Liver (tissue), 8 donors: ENCODE measurements at regions not wholly inside any gene's neighbourhood (a gene's known extent, or its start where the extent isn't known, plus 50 kb on each side); places are given as distances from the start of the nearest gene placed in this dataset.

Source experiments
- DNase-seq: peaks from one replicate; pipeline ENCODE4 v3.0.0-alpha.2; 2017; ENCODE audit warnings: low spot score
- H3K27ac ChIP-seq, 2 donors: one replicate each; pipeline ENCODE4 v1.7.0; 2013; ENCODE audit warnings: inconsistent platforms in 2 of 2, low read length in 2 of 2, control low read depth in 1 of 2, low read depth in 1 of 2, mild to moderate bottlenecking in 1 of 2
- H3K27me3 ChIP-seq, 4 donors: one replicate each; pipeline versions ENCODE4 v1.6.1 to v1.7.0; 2013; ENCODE audit warnings: low read length in 3 of 4, inconsistent platforms in 1 of 4, mild to moderate bottlenecking in 1 of 4, moderate library complexity in 1 of 4; ENCODE audit not compliant: control insufficient read depth in 4 of 4, insufficient read depth in 4 of 4
- H3K36me3 ChIP-seq, 4 donors: one replicate each; pipeline versions ENCODE4 v1.6.1 to v1.7.0; 2013; ENCODE audit warnings: low read length in 3 of 4, mild to moderate bottlenecking in 3 of 4, low read depth in 1 of 4, moderate library complexity in 1 of 4; ENCODE audit not compliant: control insufficient read depth in 4 of 4, insufficient read depth in 3 of 4
- H3K4me1 ChIP-seq, 4 donors: one replicate each; pipeline versions ENCODE4 v1.6.1 to v1.7.0; 2013; ENCODE audit warnings: low read length in 3 of 4, mild to moderate bottlenecking in 3 of 4, moderate library complexity in 1 of 4; ENCODE audit not compliant: control insufficient read depth in 4 of 4, insufficient read depth in 4 of 4
- H3K4me3 ChIP-seq, 3 donors: one replicate each; pipeline versions ENCODE4 v1.6.1 to v1.7.0; 2013; ENCODE audit warnings: low read length in 3 of 3, control low read depth in 1 of 3, low read depth in 1 of 3, mild to moderate bottlenecking in 1 of 3
- H3K9ac ChIP-seq, 2 donors: one replicate each; pipeline ENCODE4 v1.7.0; 2013; ENCODE audit warnings: low read length in 2 of 2, mild to moderate bottlenecking in 2 of 2, moderate library complexity in 2 of 2, control low read depth in 1 of 2, low read depth in 1 of 2
- H3K9me3 ChIP-seq, 4 donors: one replicate each; pipeline versions ENCODE4 v1.6.1 to v1.7.0; 2013; ENCODE audit warnings: low read length in 3 of 4; ENCODE audit not compliant: control insufficient read depth in 4 of 4
- EGR1 ChIP-seq, 2 donors: IDR thresholded peaks; 2 replicates each; pipeline ENCODE4 v1.6.1; 2016 to 2018; ENCODE audit warnings: antibody characterized with exemption in 2 of 2, low read depth in 2 of 2
- FOXA1 ChIP-seq: IDR thresholded peaks from 2 replicates; pipeline ENCODE4 v1.6.1; 2016; ENCODE audit warnings: antibody characterized with exemption
- FOXA2 ChIP-seq: IDR thresholded peaks from 2 replicates; pipeline ENCODE4 v1.6.1; 2016; ENCODE audit warnings: antibody characterized with exemption
- GABPA ChIP-seq, 2 donors: IDR thresholded peaks in 1 of 2; conservative IDR thresholded peaks in 1 of 2; 2 replicates each; pipeline ENCODE4 v1.6.1; 2016; ENCODE audit warnings: antibody characterized with exemption in 2 of 2, mild to moderate bottlenecking in 1 of 2, moderate library complexity in 1 of 2
- HNF4A ChIP-seq, 2 donors: conservative IDR thresholded peaks; 2 replicates each; pipeline ENCODE4 v1.6.1; 2016; ENCODE audit warnings: antibody characterized with exemption in 2 of 2, mild to moderate bottlenecking in 2 of 2
- HNF4G ChIP-seq: IDR thresholded peaks from 2 replicates; pipeline ENCODE4 v1.6.1; 2016; ENCODE audit warnings: antibody characterized with exemption
- JUND ChIP-seq, 2 donors: IDR thresholded peaks; 2 replicates each; pipeline ENCODE4 v1.6.1; 2016; ENCODE audit warnings: antibody characterized with exemption in 2 of 2
- NR2F2 ChIP-seq: IDR thresholded peaks from 2 replicates; pipeline ENCODE4 v1.6.1; 2016; ENCODE audit warnings: antibody characterized with exemption
- RAD21 ChIP-seq, 2 donors: IDR thresholded peaks; 2 replicates each; pipeline ENCODE4 v1.6.1; 2016; ENCODE audit warnings: antibody characterized with exemption in 2 of 2, mild to moderate bottlenecking in 2 of 2
- RXRA ChIP-seq, 2 donors: IDR thresholded peaks; 2 replicates each; pipeline ENCODE4 v1.6.1; 2017 to 2018; ENCODE audit warnings: antibody characterized with exemption in 2 of 2, mild to moderate bottlenecking in 1 of 2
- SP1 ChIP-seq: IDR thresholded peaks from 2 replicates; pipeline ENCODE4 v1.6.1; 2018; ENCODE audit warnings: antibody characterized with exemption, mild to moderate bottlenecking
- TAF1 ChIP-seq: conservative IDR thresholded peaks from 2 replicates; pipeline ENCODE4 v1.6.1; 2016; ENCODE audit warnings: antibody characterized with exemption, mild to moderate bottlenecking
- YY1 ChIP-seq: IDR thresholded peaks from 2 replicates; pipeline ENCODE4 v1.6.1; 2016; ENCODE audit warnings: antibody characterized with exemption, mild to moderate bottlenecking
- WGBS: extraction: QIAGEN DNeasy Blood & Tissue Kit; methylation state at CpG from one replicate; pipeline ENCODE4 v1.1.7; 2013; 5-methylcytosine and 5-hydroxymethylcytosine counted together
- TF ChIP-seq, protein P1 (sequence below): IDR thresholded peaks from 2 replicates; pipeline ENCODE4 v1.6.1; 2016; ENCODE audit warnings: antibody characterized with exemption
- TF ChIP-seq, protein P2 (sequence below): IDR thresholded peaks from 2 replicates; pipeline ENCODE4 v1.6.1; 2016; ENCODE audit warnings: antibody characterized with exemption, mild to moderate bottlenecking
- TF ChIP-seq, protein P3 (sequence below): fragments of 150-350 bp; IDR thresholded peaks from 2 replicates; pipeline ENCODE4 v1.5.1; 2017; ENCODE audit warnings: improper control_type of control experiment, low read depth, low read length; ENCODE audit not compliant: missing input control
- TF ChIP-seq, protein P4 (sequence below): IDR thresholded peaks from 2 replicates; pipeline ENCODE4 v1.6.1; 2016; ENCODE audit warnings: antibody characterized with exemption
- TF ChIP-seq, protein P5 (sequence below): IDR thresholded peaks from 2 replicates; pipeline ENCODE4 v1.6.1; 2016; ENCODE audit warnings: antibody characterized with exemption
- donor health status: healthy.
- donor health status: healthy.
- donor health status: healthy.
- donor health status: healthy.
- donor health status: healthy.

DNA sequence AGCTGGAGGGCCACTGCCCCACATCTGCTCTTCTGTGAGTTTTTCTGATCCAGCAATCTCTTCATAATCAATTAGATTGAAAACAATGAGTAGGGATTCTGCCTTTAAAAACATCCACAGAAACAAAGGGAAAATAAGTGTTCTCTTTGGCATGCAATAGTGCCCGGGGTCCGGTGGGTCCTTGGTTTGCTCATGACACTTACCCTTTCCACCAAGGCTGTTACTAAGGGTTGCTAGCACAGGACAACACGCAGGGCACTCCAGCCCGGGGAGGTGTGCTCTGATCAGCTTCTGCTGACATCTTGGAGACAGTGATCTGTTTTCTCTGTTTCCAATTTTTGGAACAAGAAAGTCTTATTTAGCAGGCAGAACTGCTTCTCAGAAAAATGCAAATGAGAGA, 146.7 kb downstream of the TEX36 start:
- H3K4me1 ChIP-seq, result no peaks in the 10 kb centered on the region
- no peaks in the 10 kb centered on the region for H3K9me3 ChIP-seq
- DNase-seq, result no peak
- H3K27me3 ChIP-seq, result no peaks in the 10 kb centered on the region
- 82% methylated on average over 4 of the region's 4 CpGs for WGBS
- TF ChIP-seq HNF4A (conservative IDR thresholded peaks at IDR 0.05), result no peak
- TF ChIP-seq, protein P1, sequence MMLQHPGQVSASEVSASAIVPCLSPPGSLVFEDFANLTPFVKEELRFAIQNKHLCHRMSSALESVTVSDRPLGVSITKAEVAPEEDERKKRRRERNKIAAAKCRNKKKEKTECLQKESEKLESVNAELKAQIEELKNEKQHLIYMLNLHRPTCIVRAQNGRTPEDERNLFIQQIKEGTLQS, result no peak
- TF ChIP-seq NR2F2, result no peak
- no peak for TF ChIP-seq JUND (IDR thresholded peaks at IDR 0.05)
- no peak for TF ChIP-seq HNF4G
- TF ChIP-seq, protein P2, sequence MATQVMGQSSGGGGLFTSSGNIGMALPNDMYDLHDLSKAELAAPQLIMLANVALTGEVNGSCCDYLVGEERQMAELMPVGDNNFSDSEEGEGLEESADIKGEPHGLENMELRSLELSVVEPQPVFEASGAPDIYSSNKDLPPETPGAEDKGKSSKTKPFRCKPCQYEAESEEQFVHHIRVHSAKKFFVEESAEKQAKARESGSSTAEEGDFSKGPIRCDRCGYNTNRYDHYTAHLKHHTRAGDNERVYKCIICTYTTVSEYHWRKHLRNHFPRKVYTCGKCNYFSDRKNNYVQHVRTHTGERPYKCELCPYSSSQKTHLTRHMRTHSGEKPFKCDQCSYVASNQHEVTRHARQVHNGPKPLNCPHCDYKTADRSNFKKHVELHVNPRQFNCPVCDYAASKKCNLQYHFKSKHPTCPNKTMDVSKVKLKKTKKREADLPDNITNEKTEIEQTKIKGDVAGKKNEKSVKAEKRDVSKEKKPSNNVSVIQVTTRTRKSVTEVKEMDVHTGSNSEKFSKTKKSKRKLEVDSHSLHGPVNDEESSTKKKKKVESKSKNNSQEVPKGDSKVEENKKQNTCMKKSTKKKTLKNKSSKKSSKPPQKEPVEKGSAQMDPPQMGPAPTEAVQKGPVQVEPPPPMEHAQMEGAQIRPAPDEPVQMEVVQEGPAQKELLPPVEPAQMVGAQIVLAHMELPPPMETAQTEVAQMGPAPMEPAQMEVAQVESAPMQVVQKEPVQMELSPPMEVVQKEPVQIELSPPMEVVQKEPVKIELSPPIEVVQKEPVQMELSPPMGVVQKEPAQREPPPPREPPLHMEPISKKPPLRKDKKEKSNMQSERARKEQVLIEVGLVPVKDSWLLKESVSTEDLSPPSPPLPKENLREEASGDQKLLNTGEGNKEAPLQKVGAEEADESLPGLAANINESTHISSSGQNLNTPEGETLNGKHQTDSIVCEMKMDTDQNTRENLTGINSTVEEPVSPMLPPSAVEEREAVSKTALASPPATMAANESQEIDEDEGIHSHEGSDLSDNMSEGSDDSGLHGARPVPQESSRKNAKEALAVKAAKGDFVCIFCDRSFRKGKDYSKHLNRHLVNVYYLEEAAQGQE, result no peak
- TF ChIP-seq SP1, result no peak
- TF ChIP-seq, protein P3, sequence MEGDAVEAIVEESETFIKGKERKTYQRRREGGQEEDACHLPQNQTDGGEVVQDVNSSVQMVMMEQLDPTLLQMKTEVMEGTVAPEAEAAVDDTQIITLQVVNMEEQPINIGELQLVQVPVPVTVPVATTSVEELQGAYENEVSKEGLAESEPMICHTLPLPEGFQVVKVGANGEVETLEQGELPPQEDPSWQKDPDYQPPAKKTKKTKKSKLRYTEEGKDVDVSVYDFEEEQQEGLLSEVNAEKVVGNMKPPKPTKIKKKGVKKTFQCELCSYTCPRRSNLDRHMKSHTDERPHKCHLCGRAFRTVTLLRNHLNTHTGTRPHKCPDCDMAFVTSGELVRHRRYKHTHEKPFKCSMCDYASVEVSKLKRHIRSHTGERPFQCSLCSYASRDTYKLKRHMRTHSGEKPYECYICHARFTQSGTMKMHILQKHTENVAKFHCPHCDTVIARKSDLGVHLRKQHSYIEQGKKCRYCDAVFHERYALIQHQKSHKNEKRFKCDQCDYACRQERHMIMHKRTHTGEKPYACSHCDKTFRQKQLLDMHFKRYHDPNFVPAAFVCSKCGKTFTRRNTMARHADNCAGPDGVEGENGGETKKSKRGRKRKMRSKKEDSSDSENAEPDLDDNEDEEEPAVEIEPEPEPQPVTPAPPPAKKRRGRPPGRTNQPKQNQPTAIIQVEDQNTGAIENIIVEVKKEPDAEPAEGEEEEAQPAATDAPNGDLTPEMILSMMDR, result no peak
- TF ChIP-seq, protein P4, sequence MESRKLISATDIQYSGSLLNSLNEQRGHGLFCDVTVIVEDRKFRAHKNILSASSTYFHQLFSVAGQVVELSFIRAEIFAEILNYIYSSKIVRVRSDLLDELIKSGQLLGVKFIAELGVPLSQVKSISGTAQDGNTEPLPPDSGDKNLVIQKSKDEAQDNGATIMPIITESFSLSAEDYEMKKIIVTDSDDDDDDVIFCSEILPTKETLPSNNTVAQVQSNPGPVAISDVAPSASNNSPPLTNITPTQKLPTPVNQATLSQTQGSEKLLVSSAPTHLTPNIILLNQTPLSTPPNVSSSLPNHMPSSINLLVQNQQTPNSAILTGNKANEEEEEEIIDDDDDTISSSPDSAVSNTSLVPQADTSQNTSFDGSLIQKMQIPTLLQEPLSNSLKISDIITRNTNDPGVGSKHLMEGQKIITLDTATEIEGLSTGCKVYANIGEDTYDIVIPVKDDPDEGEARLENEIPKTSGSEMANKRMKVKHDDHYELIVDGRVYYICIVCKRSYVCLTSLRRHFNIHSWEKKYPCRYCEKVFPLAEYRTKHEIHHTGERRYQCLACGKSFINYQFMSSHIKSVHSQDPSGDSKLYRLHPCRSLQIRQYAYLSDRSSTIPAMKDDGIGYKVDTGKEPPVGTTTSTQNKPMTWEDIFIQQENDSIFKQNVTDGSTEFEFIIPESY, result no peak
- TF ChIP-seq FOXA2, result no peak
- TF ChIP-seq RAD21 (IDR thresholded peaks at IDR 0.05), result no peak
- no peak for TF ChIP-seq EGR1 (IDR thresholded peaks at IDR 0.05; ENCODE audit: low read depth in 2 of 2)
- TF ChIP-seq GABPA (IDR thresholded peaks at IDR 0.05 in 1 of 2, conservative IDR thresholded peaks at IDR 0.05 in 1 of 2), result no peak
- TF ChIP-seq, protein P5, sequence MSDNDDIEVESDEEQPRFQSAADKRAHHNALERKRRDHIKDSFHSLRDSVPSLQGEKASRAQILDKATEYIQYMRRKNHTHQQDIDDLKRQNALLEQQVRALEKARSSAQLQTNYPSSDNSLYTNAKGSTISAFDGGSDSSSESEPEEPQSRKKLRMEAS, result no peak
- TF ChIP-seq FOXA1, result no peak
- TF ChIP-seq YY1, result no peak
- no peak for TF ChIP-seq TAF1
- no peak for TF ChIP-seq RXRA (IDR thresholded peaks at IDR 0.05)
- no peak overlapping the region for H3K9ac ChIP-seq
- H3K27ac ChIP-seq, result no peak overlapping the region
- no peak overlapping the region for H3K4me3 ChIP-seq
- no peaks in the 10 kb centered on the region for H3K36me3 ChIP-seq

DNA sequence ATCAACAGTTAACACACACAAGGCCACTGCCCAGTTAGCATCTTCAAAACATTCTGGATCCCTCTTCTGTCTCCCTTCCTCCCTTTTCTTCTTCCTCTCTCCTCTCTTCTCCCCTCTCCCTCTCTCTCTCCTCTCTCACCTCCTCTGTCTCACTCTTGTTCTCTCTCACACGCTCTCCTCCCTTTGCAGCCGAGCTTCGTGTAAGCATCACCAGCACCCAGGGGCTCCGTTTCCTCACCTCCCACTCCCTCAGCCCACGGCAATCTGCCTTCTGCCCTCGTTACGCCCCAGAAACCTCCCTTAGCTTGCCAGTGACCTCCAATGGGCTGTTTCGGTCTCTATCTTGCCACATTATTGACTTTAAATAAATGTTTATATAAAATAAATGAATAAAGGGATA, 147.4 kb downstream of the TEX36 start:
- Histone ChIP-seq H3K4me3 (no peak overlapping the region), H3K36me3 (no peaks in the 10 kb centered on the region), H3K4me1 (no peaks in the 10 kb centered on the region), H3K27me3 (no peaks in the 10 kb centered on the region), H3K9me3 (no peaks in the 10 kb centered on the region), H3K27ac (no peak overlapping the region), H3K9ac (no peak overlapping the region)
- 74% methylated on average over 8 of the region's 8 CpGs for WGBS
- DNase-seq, result no peak
- TF ChIP-seq JUND (IDR thresholded peaks at IDR 0.05) (no peak), RXRA (IDR thresholded peaks at IDR 0.05) (no peak), RAD21 (IDR thresholded peaks at IDR 0.05) (no peak), FOXA2 (no peak), YY1 (no peak), EGR1 (IDR thresholded peaks at IDR 0.05; ENCODE audit: low read depth in 2 of 2) (no peak), HNF4A (conservative IDR thresholded peaks at IDR 0.05) (no peak), SP1 (no peak), HNF4G (no peak), FOXA1 (no peak), TAF1 (no peak), NR2F2 (no peak)
- TF ChIP-seq, protein P2, result no peak
- TF ChIP-seq, protein P4, result no peak
- TF ChIP-seq, protein P5, result no peak
